DMS53 (cell line): ENCODE measurements at regions not wholly inside any gene's neighbourhood (a gene's known extent, or its start where the extent isn't known, plus 50 kb on each side); places are given as distances from the start of the nearest gene placed in this dataset.

ENCODE experiments used
- DNase-seq: peaks from one replicate; lab custom pipeline; 2025; lab: John Stamatoyannopoulos, UW

DNA sequence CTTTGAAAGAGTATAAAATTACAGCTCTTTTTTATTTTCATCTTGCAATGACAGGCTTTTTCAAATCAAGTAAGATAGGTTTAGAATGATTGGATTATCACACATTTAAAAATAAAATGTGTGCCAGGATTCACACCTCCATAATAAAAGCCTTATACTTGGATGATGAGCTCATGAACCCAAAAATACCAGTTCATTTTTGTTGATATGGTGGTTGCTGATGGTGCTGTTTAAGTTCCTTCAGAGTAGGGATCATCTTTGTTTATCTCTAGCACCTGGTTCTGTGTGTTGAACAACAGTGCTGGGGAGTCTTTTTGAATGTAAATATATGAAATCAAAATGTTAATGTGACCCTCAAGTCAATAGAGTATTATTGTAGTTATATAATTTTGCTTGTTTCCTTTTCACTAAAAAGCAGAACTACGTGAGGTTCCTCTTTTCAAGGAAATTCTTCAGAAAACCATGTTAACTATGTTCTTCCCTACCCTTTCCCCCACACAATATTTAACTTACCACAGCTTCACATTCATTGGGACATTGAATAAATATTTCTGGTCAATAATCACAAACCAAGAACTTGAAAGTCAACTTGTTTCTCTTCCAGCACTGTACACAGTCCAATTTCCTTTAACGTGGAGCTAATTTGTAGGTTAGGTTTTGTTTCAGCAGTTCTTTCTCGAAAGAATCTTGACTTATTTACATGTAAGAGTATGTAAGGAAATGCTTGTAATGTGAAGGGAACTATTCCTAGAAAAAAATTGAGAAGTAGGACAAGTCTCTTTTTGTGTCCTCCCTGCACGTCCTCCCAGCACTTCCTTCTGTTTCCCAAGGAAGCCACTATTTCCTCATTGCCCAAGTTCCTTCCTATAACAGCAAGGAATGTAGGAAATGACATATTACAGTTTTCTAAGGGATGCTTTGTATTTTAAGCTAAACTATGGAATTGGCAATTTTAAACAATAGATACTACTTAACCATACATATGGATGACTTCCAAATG lies 945.9 kb upstream of the CITED2 start:
- no peak for DNase-seq

DNA sequence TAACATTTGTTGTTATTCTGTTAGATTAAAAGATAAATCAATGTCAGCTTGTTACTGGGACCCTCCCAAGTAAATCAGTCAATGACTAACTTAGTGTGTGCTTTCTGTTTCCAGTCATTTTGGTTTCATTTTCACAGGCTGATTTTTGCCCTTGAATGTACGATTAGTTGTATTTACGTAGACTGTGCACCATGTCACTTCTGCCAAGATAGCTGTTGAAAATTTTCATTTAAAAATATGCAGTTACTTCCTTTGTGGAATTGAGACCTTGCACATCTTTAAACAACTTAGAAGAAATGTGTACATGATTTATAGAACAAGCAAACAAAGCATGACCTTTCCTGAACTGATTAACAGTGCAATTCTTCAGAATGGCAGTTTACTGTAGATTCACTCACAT lies 944.8 kb upstream of the CITED2 start:
- no peak for DNase-seq

DNA sequence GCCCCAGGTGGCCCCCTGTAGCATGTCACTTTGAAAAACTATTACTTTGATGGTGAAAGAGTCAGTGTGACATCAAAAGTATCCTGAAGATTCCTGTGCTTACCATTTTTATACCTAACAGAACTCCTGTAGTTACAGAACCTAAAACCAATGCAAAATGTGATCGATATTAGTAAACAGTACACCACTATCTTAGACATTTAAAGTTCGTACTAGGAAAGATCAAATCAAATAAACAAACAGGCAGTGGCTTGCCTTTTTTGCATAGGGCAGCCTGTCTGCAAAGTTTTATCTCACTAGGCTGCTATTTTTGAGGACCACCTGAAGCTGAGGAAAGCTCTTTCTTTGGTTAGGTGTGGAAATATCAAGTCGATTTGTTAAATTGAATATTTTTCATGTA lies 944.0 kb upstream of the CITED2 start:
- no peak for DNase-seq

DNA sequence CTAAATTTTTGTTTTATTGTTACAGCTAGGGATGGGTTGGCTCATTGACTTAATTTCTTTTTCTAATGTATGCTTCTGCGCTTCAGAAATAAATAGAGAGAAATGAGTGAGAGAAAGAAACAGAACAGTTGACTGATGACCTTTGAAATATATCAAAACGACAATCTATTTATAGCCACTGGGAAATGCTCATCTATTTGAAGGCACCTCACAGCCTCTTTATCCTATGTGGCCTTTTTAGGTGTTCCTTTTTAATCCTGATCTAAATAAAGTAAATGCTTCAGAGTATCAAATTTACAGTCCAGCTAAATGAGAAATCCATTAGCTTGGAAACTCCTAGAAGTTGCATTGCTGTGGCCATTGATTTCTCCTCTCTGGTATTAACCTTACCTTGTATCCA lies 943.5 kb upstream of the CITED2 start:
- DNase-seq = no peak

DNA sequence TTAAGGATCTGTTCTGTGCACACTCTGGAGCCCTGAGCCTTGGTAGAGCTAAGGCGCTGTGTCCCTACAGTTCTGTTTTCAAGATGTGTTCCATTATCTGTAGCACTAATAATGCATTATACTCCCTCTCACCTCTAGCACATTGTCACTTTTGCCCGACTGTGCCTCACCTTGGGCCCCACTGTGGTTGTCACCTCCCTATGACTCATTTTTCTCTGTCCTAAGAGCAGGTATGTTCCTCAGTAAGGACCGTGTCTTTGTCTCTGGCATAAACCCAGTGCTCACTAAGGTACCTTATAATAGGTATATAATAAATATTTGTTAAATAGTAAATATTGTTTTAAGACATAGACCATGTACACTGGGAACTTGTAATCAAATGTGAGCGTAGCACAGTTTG lies 942.5 kb upstream of the CITED2 start:
- DNase-seq = peak; percentile 2

DNA sequence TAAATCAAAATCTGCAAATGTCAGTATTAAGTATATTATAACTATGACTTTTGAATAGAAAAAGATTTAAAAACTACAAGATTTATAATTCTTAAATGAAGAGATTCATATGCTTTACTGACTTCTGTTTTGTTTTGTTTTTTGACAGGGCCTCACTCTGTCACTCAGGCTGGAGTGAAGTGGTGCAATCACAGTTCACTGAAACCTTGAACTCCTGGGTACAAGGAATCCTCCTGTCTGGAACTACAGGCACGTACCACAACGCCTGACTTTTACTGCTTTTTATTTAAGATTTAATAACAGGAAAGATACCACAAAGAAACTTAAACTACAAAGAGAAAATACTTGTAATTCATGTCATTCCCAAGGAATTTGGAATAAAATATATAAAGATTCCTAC lies 940.2 kb upstream of the CITED2 start:
- no peak for DNase-seq

DNA sequence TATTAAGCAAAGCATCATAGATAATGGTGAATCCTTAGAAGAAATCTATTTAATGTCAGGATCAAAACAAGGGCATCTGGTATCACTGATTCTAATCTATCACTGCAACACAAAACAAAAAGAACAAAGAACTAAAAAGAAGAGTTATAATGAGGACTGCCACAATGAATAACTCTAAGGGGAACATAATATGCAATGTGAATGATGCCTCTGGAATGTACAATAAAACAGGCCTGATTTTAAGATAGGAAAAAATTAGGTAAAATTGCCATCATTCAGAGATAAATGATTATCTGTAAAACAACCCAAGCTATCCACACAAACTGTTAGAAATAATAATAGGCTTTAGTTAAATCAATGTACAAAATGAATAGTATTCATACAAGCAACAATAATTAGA lies 936.7 kb upstream of the CITED2 start:
- no peak for DNase-seq

DNA sequence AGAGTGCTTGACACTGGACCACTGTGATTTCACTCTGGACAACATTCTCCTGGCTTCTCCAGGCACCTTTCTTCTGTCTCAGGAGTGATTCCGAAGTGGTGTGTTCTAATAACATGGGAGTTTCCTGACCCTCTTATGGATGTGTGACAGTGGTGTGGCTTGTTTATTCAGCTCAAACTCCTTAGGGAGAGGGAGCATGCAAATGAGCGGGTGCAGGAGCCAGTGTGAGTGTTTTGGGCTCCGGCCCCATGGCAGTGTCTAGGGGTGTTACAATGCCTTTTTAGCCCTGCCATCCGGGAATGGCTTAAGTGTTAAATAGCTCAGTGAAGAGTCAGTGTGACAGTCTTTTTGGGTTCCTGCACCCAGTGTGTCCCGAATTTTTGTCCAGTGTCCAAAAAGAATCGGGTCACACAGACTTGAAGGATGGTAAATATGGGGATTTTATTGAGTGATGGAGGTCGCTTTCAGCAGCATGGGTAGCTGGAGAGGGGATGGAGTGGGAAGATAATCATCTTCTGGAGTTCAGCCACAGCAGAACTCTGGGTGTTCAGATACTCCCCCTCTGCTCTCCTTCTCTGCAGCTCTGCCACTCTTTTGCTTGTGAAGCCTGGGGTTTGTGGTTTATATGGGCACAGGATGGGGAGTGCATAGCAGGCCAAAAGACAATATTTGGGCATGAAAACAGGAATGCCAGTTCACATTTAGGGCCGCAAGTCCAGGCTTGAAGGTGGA lies 928.9 kb upstream of the CITED2 start:
- no peak for DNase-seq

DNA sequence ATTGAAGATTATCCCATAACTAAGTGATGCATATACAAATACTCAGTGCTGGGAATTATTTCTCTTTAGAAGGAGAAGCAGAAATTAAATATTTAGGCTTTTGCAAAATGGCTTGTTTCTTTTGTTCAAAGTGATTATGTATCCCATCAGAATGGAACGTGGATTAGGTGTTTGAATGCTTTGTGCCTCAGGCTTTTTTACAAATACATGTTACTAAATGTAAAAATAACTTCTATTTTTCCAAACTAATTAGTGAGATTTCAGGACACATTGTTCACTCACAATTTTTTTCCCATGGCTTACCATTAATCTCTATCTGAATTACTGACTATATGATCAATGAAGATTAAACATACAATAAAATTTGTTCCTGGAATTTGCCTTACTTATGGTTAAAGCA lies 925.9 kb upstream of the CITED2 start:
- DNase-seq = no peak

DNA sequence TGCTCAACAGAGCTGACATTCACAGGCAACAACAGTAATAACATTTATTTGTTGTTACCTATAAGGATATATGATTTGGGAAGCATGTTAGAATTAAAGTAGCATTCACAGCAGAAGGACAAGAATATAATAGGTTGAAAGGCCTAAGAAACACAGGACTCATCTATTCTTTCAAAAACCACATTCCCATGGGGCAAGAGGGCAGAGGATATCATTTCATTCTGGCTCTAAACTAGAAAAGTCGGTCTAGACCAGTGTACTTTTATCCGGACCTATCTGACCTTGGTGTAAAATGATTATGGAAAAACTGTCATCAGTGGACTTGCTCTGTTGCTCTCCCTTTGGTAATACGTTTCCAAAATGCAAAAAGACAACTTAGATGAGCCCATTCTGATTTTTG lies 914.7 kb upstream of the CITED2 start:
- DNase-seq = no peak

DNA sequence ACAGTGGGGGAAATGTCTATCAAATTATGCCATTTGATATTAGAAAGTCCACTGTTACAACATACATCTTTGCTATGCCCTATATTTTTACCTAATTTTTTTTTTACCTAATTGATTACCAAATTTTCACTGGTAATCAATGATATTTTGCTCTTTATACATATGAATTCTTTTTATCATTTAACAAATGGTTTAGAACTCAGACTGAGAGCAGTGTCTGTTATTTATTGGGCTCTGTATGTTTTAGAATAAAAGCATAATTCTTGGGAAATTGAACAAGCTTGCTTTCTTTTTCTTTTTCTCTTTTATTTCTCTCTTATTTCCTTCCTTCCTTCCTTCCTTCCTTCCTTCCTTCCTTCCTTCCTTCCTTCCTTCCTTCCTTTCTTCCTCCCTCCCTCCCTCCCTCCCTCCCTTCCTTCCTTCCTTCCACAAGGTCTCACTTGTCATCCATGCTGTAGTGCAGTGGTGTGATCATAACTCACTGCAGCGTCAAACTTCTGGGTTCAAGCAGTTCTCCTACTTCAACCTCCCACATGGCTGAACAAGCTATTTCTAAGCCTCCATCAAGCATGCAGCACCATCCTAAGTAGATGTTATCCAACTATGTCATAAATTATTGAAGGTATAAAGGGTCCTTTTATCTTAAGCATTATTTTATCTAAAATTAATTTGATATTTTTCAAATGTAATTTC lies 911.7 kb upstream of the CITED2 start:
- DNase-seq = no peak

DNA sequence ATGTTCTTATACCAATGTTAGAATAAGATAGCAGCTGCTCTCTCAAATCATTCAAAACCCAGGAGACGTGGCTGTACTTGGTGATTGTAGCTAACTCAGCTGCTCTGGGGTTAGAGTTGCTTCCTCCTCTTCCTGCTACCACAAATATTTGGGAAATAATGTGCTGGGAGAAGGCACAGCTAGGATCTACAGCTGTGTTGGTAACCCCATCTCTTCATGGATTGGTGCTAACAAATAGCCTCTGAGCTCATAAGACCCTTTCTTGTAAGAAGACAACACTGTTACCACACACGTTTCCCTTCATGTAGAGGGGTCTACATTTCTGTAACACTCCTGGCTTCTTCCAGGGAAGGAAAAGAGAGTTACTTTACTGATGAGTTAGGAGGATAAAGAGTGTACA lies 911.0 kb upstream of the CITED2 start:
- DNase-seq = no peak

DNA sequence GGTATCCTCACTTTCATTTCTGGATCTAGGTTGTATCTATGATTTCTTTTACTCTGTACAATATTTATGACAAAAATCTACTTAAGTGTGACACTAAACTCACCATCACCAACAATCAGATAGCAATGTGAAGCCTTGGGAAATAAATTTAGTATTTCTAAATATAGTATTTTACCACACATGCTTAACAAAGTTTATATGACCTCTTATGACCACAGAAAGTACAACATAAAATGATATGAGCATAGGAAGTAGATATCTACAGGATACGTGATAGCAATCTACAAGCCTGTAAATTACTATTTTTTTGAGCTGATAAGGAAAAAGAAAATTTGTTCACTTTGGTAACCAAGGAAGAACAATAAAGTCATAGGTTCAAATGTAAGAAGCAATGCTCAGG lies 910.4 kb upstream of the CITED2 start:
- no peak for DNase-seq

DNA sequence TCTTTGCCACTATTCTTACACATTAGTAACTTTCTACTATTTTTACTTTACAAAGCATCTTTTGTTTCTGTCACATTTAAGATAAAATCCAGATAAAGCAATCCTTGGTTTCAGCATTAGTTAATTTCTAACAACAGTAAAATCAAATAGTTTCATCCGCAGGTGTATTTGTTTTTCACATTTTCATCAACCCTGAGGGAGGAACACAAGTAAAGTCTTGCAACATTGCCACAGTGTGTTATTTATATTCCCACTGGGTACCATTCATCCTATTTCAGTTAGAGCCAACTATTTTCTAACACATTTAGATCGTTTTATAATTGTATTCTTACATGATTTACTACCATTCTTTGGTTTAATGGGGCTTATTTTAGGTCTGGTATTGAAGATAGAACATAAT lies 908.7 kb upstream of the CITED2 start:
- no peak for DNase-seq

DNA sequence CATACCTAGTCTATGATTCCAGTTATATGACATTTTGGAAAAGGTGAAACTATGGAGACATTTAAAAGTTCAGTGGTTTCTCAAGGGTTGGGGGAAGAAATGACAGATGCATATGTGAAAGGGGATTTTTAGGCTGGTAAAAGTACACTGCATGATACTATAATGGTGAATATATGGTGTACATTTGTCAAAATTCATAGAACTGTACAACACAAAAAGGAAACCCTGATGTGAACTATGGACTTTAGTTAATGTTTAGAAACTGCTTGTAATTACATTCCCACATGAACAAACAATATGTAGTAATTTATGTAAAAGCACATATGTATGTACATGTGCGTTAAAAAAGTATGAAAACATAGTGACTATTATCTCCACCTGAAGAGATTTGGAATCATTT lies 907.3 kb upstream of the CITED2 start:
- no peak for DNase-seq

DNA sequence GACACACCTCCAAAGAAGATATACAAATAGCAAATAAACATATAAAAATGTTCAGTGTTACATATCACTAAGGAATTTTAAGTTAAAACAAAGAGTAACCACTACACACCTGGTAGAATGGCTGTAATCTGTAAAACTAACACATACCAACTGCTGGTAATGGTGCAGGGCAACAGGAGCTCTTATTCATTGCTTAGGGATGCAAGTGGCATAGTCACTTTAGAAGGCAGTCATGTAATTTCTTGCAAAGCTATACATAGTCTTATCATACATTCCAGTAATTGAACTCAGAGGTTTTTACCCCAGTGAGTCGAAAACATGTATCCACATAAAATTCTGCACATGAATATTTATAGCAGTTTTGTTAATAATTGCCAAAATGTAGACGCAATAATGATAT lies 906.8 kb upstream of the CITED2 start:
- DNase-seq = no peak

DNA sequence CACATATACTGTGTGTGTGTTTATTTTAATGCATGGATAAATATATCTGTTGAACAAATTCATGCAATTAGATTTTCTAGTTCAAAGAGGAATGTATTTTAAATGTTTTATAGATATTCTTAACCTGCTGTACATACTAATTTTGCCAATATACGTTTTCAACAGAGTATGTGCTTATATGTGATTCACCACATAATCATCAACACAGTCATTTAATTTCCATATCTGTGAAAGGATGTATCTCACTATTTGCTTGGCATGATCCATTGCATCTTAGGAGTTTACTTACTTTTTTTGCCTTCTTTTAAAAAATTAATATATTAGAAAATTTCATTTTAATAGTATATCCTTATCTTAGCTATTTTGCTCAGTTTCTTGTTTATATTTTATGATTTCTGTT lies 902.3 kb upstream of the CITED2 start:
- DNase-seq = no peak

DNA sequence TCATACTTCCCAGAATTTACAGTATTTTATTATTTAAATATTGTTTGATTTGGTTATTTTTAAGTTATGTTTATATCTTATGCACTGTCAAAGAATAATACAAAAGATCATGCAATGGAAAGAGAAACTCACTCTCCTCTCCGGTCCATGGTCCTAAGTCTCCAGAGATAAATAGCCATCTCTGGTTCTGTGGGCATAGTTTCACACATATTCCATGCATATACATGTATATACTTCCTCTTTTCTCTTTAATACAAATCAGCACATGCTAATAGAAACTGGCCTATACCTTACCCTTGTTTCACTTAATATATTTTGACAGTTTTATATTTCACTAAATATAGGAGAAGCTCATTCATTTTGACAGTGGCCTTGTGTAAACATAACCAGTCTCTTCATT lies 901.7 kb upstream of the CITED2 start:
- no peak for DNase-seq

DNA sequence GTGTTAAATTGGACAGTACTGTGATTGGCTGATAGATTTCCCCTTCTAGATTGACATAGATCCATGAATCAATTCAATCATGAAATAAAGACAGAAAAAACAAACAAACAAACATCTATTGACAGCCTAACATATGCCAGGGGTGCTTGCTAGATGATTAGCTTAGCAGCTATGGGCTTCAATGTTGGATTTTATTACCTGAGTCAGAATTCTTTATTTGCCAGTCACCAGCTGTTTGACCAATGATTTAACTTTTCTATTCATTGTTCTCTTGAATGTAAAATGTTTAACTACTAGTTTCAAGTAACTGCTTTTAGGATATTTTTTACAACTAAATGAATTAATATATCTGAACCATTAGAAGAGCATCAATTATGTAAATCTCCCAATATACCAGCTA lies 901.3 kb upstream of the CITED2 start:
- DNase-seq = no peak

DNA sequence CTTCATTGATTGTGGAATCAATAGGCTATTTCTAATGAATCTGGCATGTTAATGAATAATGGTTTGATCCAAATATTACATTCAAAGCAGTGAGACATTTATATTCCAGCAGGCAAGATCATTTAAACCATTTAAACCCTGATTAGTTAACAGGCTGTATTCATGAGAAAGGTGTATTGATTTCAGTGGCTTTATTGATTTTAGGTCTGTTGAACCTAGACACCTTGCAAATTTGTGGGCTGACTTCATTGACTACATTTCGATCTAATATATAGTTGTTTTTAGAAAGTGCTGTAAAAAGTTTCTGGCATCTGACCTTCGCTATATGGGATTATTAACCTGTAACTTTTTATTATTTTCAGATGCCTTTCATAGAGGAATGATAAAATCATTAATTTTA lies 900.1 kb upstream of the CITED2 start:
- DNase-seq = no peak

DNA sequence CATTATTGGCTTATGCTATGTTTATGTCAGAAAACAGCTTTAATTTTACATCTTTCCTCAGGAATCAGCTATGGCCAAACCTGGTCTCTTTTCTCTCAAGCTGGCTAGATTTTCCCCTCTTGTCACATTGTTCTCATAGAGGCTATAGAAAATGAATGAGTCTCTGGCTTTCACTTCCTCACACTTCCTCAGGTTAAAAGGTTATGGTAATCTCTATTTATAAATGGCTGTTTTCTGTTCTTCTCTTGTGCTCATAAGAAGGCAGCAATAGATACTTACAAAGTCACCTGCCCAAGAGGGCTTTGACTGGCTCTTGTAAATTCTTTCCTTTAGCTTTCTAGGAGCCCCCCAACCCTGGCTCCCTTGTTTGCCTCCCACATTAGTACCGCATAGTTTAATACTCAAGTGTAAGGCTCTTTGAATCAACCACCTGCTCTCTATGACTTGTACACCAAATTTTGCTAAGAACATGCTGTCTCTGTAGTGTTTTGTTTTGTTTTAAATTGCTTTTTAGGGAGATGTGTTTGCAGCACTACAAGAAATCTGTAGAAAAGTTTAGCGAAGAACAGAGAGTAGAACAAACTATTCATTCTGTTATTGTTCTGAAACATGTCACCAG lies 897.4 kb upstream of the CITED2 start:
- DNase-seq = no peak

DNA sequence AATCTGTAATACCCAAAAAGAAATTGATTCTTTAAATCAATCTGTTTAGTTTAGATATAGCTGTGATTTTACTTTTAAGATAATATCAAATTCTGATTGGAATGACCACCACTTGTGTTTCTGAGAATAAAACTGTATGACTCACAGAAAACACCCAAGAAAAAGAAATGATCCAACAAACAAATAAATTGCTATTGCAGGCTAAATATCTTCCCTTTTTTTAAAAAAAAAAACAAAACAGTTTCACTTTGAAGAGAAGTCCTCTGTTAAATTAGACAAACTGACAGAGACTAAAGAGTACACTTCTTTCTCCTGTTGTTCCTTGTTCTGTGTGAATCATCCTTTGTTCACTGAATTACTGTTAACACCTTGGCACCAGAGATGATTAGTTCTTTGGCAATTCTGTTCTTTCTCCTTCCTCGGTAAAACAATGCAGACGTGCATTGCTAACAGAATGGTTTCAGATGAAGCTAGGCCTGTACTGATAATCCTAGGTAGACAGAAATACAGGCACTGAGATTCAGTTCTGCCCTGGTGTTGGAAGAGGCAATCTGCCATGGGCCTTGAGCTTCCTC lies 895.2 kb upstream of the CITED2 start:
- DNase-seq = no peak
